B cell (primary cell): ENCODE measurements at regions not wholly inside any gene's neighbourhood (a gene's known extent, or its start where the extent isn't known, plus 50 kb on each side); places are given as distances from the start of the nearest gene placed in this dataset.

Experiments used
- ATAC-seq: fragments of 200-7000 bp; cut with Tn5 transposase; one replicate; pipeline ENCODE4 v1.10.0; 2021; ENCODE audit warnings: low read depth, mild to moderate bottlenecking, moderate number of reproducible peaks, moderate library complexity
- CTCF ChIA-PET: fragments of 350-600 bp; sonication (Branson Sonifier 250); formaldehyde crosslinking; loops from one replicate; lab custom pipeline; 2021; ENCODE audit warnings: antibody characterized with exemption, inconsistent platforms; lab: Charles Lee
- POLR2A ChIA-PET: fragments of 350-600 bp; sonication (Branson Sonifier 250); formaldehyde crosslinking; loops from one replicate; lab custom pipeline; 2021; ENCODE audit warnings: antibody characterized with exemption; lab: Charles Lee
- DNase-seq: peaks from one replicate; pipeline ENCODE4 v3.0.0; 2013
- H2AFZ ChIP-seq: 2 replicates; pipeline ENCODE4 v1.6.1; 2012; ENCODE audit warnings: mild to moderate bottlenecking, low read depth, low read length; ENCODE audit not compliant: insufficient read depth, poor library complexity, severe bottlenecking
- H3K27ac ChIP-seq, 2 donors: 1 replicate in 1 of 2; 2 replicates in 1 of 2; pipeline ENCODE4 v1.5.1; 2012 to 2013; ENCODE audit warnings: low read length in 2 of 2, mild to moderate bottlenecking in 2 of 2, moderate library complexity in 1 of 2
- H3K27me3 ChIP-seq, 4 experiments: fragments of 200-600 bp in 1 of 4; sonication (generic) in 1 of 4; replicated peaks in 1 of 4; 1 replicate in 2 of 4; 2 replicates in 2 of 4; pipeline versions ENCODE4 v1.6.1 to v1.7.0; 2013 to 2016; ENCODE audit warnings: low read length in 3 of 4, mild to moderate bottlenecking in 2 of 4, mixed read lengths in 1 of 4, moderate library complexity in 1 of 4; ENCODE audit not compliant: insufficient read depth in 4 of 4, control insufficient read depth in 3 of 4; ENCODE audit errors: control extremely low read depth in 1 of 4
- H3K36me3 ChIP-seq, 2 experiments: replicated peaks in 1 of 2; 1 replicate in 1 of 2; 2 replicates in 1 of 2; pipeline versions ENCODE4 v1.6.1 to v1.7.1; 2013; ENCODE audit warnings: low read length in 1 of 2; ENCODE audit not compliant: insufficient read depth in 2 of 2, control insufficient read depth in 1 of 2; ENCODE audit errors: control extremely low read depth in 1 of 2, extremely low read depth in 1 of 2
- H3K4me1 ChIP-seq, 2 donors: fragments of 200-600 bp in 1 of 2; sonication (generic) in 1 of 2; 1 replicate in 1 of 2; 2 replicates in 1 of 2; pipeline versions ENCODE4 v1.5.1 to v1.6.1; 2013 to 2017; ENCODE audit warnings: low read length in 2 of 2; ENCODE audit not compliant: control insufficient read depth in 2 of 2, insufficient read depth in 2 of 2
- H3K4me2 ChIP-seq: replicated peaks from 2 replicates; pipeline ENCODE3; 2012; ENCODE audit warnings: mild to moderate bottlenecking, low read depth, low read length; ENCODE audit not compliant: poor library complexity, severe bottlenecking
- H3K4me3 ChIP-seq, 5 experiments: fragments of 200-600 bp in 1 of 5; sonication (generic) in 1 of 5; 1 replicate in 3 of 5; 2 replicates in 2 of 5; pipeline versions ENCODE4 v1.5.1 to v1.7.0; 2011 to 2016; ENCODE audit warnings: low read length in 4 of 5, mild to moderate bottlenecking in 4 of 5, low read depth in 2 of 5, control low read depth in 1 of 5, moderate library complexity in 1 of 5; ENCODE audit not compliant: insufficient read depth in 1 of 5; ENCODE audit errors: control extremely low read depth in 1 of 5, extremely low read depth in 1 of 5
- H3K79me2 ChIP-seq: fragments of 200-600 bp; sonication (generic); one replicate; pipeline ENCODE4 v1.6.0; 2016; ENCODE audit warnings: low read length; ENCODE audit not compliant: control insufficient read depth, insufficient read depth
- H3K9ac ChIP-seq: fragments of 200-600 bp; sonication (generic); 2 replicates; pipeline ENCODE4 v1.6.1; 2017; ENCODE audit warnings: mild to moderate bottlenecking, low read length, moderate library complexity
- H3K9me3 ChIP-seq, 3 donors: one replicate each; pipeline versions ENCODE4 v1.6.1 to v1.7.1; 2013; ENCODE audit warnings: low read length in 2 of 3; ENCODE audit not compliant: control insufficient read depth in 2 of 3, insufficient read depth in 1 of 3; ENCODE audit errors: control extremely low read depth in 1 of 3
- H4K20me1 ChIP-seq: 2 replicates; pipeline ENCODE4 v1.6.0; 2012; ENCODE audit warnings: mild to moderate bottlenecking, low read length; ENCODE audit not compliant: insufficient read depth, control insufficient read depth, poor library complexity, severe bottlenecking
- H3K27ac Mint-ChIP-seq: one replicate; pipeline ENCODE4 v1.8.0; 2021; ENCODE audit warnings: mixed read lengths
- H3K27me3 Mint-ChIP-seq: one replicate; pipeline ENCODE4 v1.8.0; 2021; ENCODE audit warnings: mixed read lengths
- H3K4me1 Mint-ChIP-seq: one replicate; pipeline ENCODE4 v1.8.0; 2021; ENCODE audit warnings: mixed read lengths
- H3K4me3 Mint-ChIP-seq: one replicate; pipeline ENCODE4 v1.8.0; 2021; ENCODE audit warnings: mixed read lengths
- H3K9me3 Mint-ChIP-seq: one replicate; pipeline ENCODE4 v1.8.0; 2022; ENCODE audit warnings: mixed read lengths; ENCODE audit not compliant: insufficient read depth
- EZH2 ChIP-seq: IDR thresholded peaks from 2 replicates; pipeline ENCODE4 v1.6.1; 2012; ENCODE audit warnings: borderline replicate concordance, low read depth, mild to moderate bottlenecking, moderate library complexity, low read length; ENCODE audit not compliant: insufficient read depth, poor library complexity, severe bottlenecking
- WGBS: methylation state at CpG from one replicate; pipeline ENCODE4 v1.1.5; 2013; ENCODE audit warnings: missing lambda C conversion rate; ENCODE audit not compliant: insufficient coverage; 5-methylcytosine and 5-hydroxymethylcytosine counted together
- intact Hi-C: fragments of 100-400 bp; cut with micrococcal nuclease; formaldehyde crosslinking; loops from one replicate; pipeline ENCODE4 v1.10.0; 2022
- TF ChIP-seq, protein P1 (sequence below): fragments of 200-600 bp; IDR thresholded peaks from one replicate; pipeline ENCODE4 v1.8.0; 2022; ENCODE audit warnings: antibody characterized with exemption, mild to moderate bottlenecking

- H3K9me3 ChIP-seq, result no peaks in the 10 kb centered on the region
- WGBS, result no CpG with 5 or more reads among the region's 2 CpGs
- TF ChIP-seq, protein P1, sequence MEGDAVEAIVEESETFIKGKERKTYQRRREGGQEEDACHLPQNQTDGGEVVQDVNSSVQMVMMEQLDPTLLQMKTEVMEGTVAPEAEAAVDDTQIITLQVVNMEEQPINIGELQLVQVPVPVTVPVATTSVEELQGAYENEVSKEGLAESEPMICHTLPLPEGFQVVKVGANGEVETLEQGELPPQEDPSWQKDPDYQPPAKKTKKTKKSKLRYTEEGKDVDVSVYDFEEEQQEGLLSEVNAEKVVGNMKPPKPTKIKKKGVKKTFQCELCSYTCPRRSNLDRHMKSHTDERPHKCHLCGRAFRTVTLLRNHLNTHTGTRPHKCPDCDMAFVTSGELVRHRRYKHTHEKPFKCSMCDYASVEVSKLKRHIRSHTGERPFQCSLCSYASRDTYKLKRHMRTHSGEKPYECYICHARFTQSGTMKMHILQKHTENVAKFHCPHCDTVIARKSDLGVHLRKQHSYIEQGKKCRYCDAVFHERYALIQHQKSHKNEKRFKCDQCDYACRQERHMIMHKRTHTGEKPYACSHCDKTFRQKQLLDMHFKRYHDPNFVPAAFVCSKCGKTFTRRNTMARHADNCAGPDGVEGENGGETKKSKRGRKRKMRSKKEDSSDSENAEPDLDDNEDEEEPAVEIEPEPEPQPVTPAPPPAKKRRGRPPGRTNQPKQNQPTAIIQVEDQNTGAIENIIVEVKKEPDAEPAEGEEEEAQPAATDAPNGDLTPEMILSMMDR, result no peak
Observed at GRCh38 chr5:125652761-125653160, 770.4 kb upstream of the GRAMD2B start.

DNA sequence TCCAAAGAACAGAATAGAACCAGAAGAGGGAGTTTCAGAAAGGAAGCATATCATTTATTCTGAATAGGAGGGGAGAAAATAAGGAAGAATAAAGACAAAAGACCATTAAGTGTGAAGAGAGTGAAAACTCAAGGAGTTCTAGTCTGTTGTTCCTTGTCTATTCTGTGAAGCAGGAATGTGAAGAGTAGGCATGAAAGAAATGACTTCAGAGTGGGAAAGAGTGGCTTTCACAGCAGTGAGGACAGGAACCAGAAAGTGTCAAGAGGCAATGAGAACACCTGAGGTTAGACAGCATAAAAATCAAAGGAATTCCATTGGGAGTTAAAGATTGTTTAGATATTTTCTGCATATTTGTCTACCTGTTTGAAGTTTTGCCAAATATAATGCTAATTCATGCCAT is 768.8 kb upstream of the GRAMD2B start:
- Histone ChIP-seq H3K9me3 (no peaks in the 10 kb centered on the region), H4K20me1 (no peaks in the 10 kb centered on the region), H3K4me1 (no peaks in the 10 kb centered on the region), H3K4me2 (no peak overlapping the region), H3K27ac (no peak overlapping the region), H3K36me3 (no peaks in the 10 kb centered on the region), H3K4me3 (no peak overlapping the region), H3K27me3 (no peaks in the 10 kb centered on the region), H2AFZ (no peak overlapping the region), H3K9ac (no peak overlapping the region), H3K79me2 (no peaks in the 10 kb centered on the region)
- ChIA-PET CTCF (no interaction called here), POLR2A (no interaction called here)
- ATAC-seq (no peak), DNase-seq (no peak)
- H3K27ac Mint-ChIP-seq, result no peak overlapping the region
- no peak for TF ChIP-seq EZH2
- TF ChIP-seq, protein P1, result no peak
- no peaks in the 10 kb centered on the region for H3K27me3 Mint-ChIP-seq
- no peak overlapping the region for H3K4me3 Mint-ChIP-seq
- H3K4me1 Mint-ChIP-seq, result no peaks in the 10 kb centered on the region
- intact Hi-C loops, result no loop called here
- no peaks in the 10 kb centered on the region for H3K9me3 Mint-ChIP-seq

More at GRCh38 chr5:125652761-125653160, 770.4 kb upstream of the GRAMD2B start:
- H3K27ac ChIP-seq, result no peak overlapping the region
- H3K9ac ChIP-seq, result no peak overlapping the region
- H3K27me3 Mint-ChIP-seq, result no peaks in the 10 kb centered on the region
- DNase-seq (no peak), ATAC-seq (no peak)
- H3K27me3 ChIP-seq, result no peaks in the 10 kb centered on the region
- no peaks in the 10 kb centered on the region for H3K4me1 Mint-ChIP-seq
- CTCF ChIA-PET, result no interaction called here
- no peaks in the 10 kb centered on the region for H3K4me1 ChIP-seq
- intact Hi-C loops, result no loop called here
- no peaks in the 10 kb centered on the region for H3K36me3 ChIP-seq
- H2AFZ ChIP-seq, result no peak overlapping the region
- no peaks in the 10 kb centered on the region for H3K79me2 ChIP-seq
- H3K4me2 ChIP-seq, result no peak overlapping the region
- no peak overlapping the region for H3K4me3 Mint-ChIP-seq
- H4K20me1 ChIP-seq, result no peaks in the 10 kb centered on the region
- H3K4me3 ChIP-seq, result no peak overlapping the region
- POLR2A ChIA-PET, result no interaction called here
- no peaks in the 10 kb centered on the region for H3K9me3 Mint-ChIP-seq
- H3K27ac Mint-ChIP-seq, result no peak overlapping the region
